NCI-H146 treated with DMSO at 0.1 percent for 48 hours (cell line): ENCODE measurements at regions not wholly inside any gene's neighbourhood (a gene's known extent, or its start where the extent isn't known, plus 50 kb on each side); places are given as distances from the start of the nearest gene placed in this dataset.
"Not testable (repeated sequence)": the region's sequence is repeated elsewhere in the genome, so short reads cannot be mapped to it uniquely, and the experiment has no call there.

Source experiments
- DNase-seq: peaks from one replicate; lab custom pipeline; 2025; ENCODE audit not compliant: unreplicated experiment; lab: John Stamatoyannopoulos, UW

- no peak for DNase-seq
These were observed 826.4 kb downstream of the SOCS6 start for GRCh38 chr18:71115261-71115660.

GRCh38 chr18:71114550-71115210 lies 825.8 kb downstream of the SOCS6 start:
- DNase-seq, result no peak

GRCh38 chr18:71107244-71107643 lies 818.4 kb downstream of the SOCS6 start:
- DNase-seq, result no peak

GRCh38 chr18:71106701-71107100 lies 817.9 kb downstream of the SOCS6 start:
- DNase-seq, result no peak

GRCh38 chr18:71105994-71106546 lies 817.2 kb downstream of the SOCS6 start:
- DNase-seq, result no peak

GRCh38 chr18:71105078-71105819 lies 816.4 kb downstream of the SOCS6 start:
- DNase-seq, result no peak

- peak; percentile 11 for DNase-seq
These were observed 790.8 kb downstream of the SOCS6 start for GRCh38 chr18:71079606-71080005.

GRCh38 chr18:71077451-71077850 lies 788.6 kb downstream of the SOCS6 start:
- DNase-seq, result no peak

- DNase-seq, result no peak
These were observed 786.3 kb downstream of the SOCS6 start for GRCh38 chr18:71075147-71075546.

- DNase-seq, result no peak
These were observed 779.5 kb downstream of the SOCS6 start for GRCh38 chr18:71068338-71068737.

- no peak for DNase-seq
These were observed 761.0 kb downstream of the SOCS6 start for GRCh38 chr18:71049893-71050292.

GRCh38 chr18:71047882-71048281 lies 759.0 kb downstream of the SOCS6 start:
- no peak for DNase-seq

GRCh38 chr18:71045331-71046065 lies 756.7 kb downstream of the SOCS6 start:
- DNase-seq, result no peak

- no peak for DNase-seq
These were observed 751.3 kb downstream of the SOCS6 start for GRCh38 chr18:71040161-71040560.

- no peak for DNase-seq
These were observed 749.4 kb downstream of the SOCS6 start for GRCh38 chr18:71038196-71038595.

GRCh38 chr18:71036783-71037182 lies 747.9 kb downstream of the SOCS6 start:
- DNase-seq, result no peak

- DNase-seq, result not testable (repeated sequence)
These were observed 742.7 kb downstream of the SOCS6 start for GRCh38 chr18:71031296-71032191.

- not testable (repeated sequence) for DNase-seq
These were observed 741.2 kb downstream of the SOCS6 start for GRCh38 chr18:71030085-71030484.

GRCh38 chr18:71028285-71028762 lies 739.5 kb downstream of the SOCS6 start:
- DNase-seq, result no peak

GRCh38 chr18:71027531-71027930 lies 738.7 kb downstream of the SOCS6 start:
- DNase-seq, result no peak
